ENCODE measurements at regions not wholly inside any gene's neighbourhood (a gene's known extent, or its start where the extent isn't known, plus 50 kb on each side); places are given as distances from the start of the nearest gene placed in this dataset.

GRCh38 chr4:14434483-14434882, 567.8 kb upstream of the CPEB2 start:
- H2AFZ ChIP-seq (ENCODE audit: low read length): no peak overlapping the region
- no peak overlapping the region for H4K5ac ChIP-seq (ENCODE audit: insufficient read length, low read depth, low read length)
- H3K4me2 ChIP-seq (ENCODE audit: insufficient read depth in 1 of 2, low read depth in 2 of 2, low read length in 2 of 2): no peak overlapping the region
- no peak overlapping the region for H2AK5ac ChIP-seq (ENCODE audit: low read depth, low read length)
- ChIA-PET POLR2A (ENCODE audit: partially characterized antibody) (no interaction called here), CTCF (ENCODE audit: partially characterized antibody) (no interaction called here)
- FAIRE-seq: no peak
- no peak overlapping the region for H3K9ac ChIP-seq (replicated peaks in 1 of 4; ENCODE audit: extremely low read depth in 1 of 4, low read depth in 3 of 4, low read length in 3 of 4)
- no peak overlapping the region for H3K4me3 ChIP-seq (ENCODE audit: extremely low read depth in 1 of 4, insufficient read depth in 2 of 4, low read depth in 3 of 4, low read length in 4 of 4)
- H3K56ac ChIP-seq (replicated peaks; ENCODE audit: insufficient read length, low read depth, low read length): no peak overlapping the region
- no peaks in the 10 kb centered on the region for H3K27me3 ChIP-seq (replicated peaks in 1 of 4; ENCODE audit: control insufficient read depth in 3 of 4, extremely low read depth in 1 of 4, insufficient read depth in 3 of 4, low read length in 3 of 4)
- H4K20me1 ChIP-seq (replicated peaks in 1 of 2; ENCODE audit: control insufficient read depth in 1 of 2, insufficient read depth in 2 of 2, low read length in 2 of 2): no peaks in the 10 kb centered on the region
- H3K23ac ChIP-seq (ENCODE audit: insufficient read length): no peak overlapping the region
- H2BK15ac ChIP-seq (ENCODE audit: low read length): no peak overlapping the region
- H3K36me3 ChIP-seq (ENCODE audit: control insufficient read depth in 2 of 4, insufficient read depth in 4 of 4, low read length in 3 of 4): no peaks in the 10 kb centered on the region
- H3K23me2 ChIP-seq (ENCODE audit: low read depth, low read length): no peaks in the 10 kb centered on the region
- no peak overlapping the region for H2BK12ac ChIP-seq (ENCODE audit: low read depth, low read length)
- DNase-seq (ENCODE audit: low read depth in 1 of 2, low spot score in 2 of 2): no peak
- H2BK5ac ChIP-seq (ENCODE audit: low read depth, low read length): no peak overlapping the region
- no peak overlapping the region for H3K14ac ChIP-seq (ENCODE audit: insufficient read length)
- no peak overlapping the region for H3K18ac ChIP-seq (ENCODE audit: extremely low read depth, low read length)
- no peak overlapping the region for H2BK120ac ChIP-seq (replicated peaks; ENCODE audit: low read depth, low read length)
- no peaks in the 10 kb centered on the region for H3K4me1 ChIP-seq (replicated peaks in 1 of 4; ENCODE audit: control insufficient read depth in 3 of 4, insufficient read depth in 4 of 4, low read length in 3 of 4)
- no peak overlapping the region for H2BK20ac ChIP-seq (ENCODE audit: low read length)
- H3K9me3 ChIP-seq (ENCODE audit: insufficient read depth in 2 of 2, low read depth in 1 of 2, low read length in 1 of 2): no peaks in the 10 kb centered on the region
- H3K27ac ChIP-seq (ENCODE audit: low read depth, low read length): no peak overlapping the region
- no peaks in the 10 kb centered on the region for H3K79me2 ChIP-seq (ENCODE audit: control insufficient read depth in 1 of 2, insufficient read depth in 2 of 2, low read length in 2 of 2)
- H4K8ac ChIP-seq (ENCODE audit: extremely low read depth, insufficient read depth, low read length): no peak overlapping the region
- H3K79me1 ChIP-seq (ENCODE audit: low read depth, low read length): no peaks in the 10 kb centered on the region
- H4K91ac ChIP-seq (replicated peaks; ENCODE audit: insufficient read length, low read length): no peak overlapping the region
- H3K4ac ChIP-seq (replicated peaks; ENCODE audit: insufficient read length, low read depth, low read length): no peak overlapping the region
- WGBS, 2 experiments (ENCODE audit: extremely low coverage in 1 of 2, insufficient coverage in 1 of 2, insufficient read length in 1 of 2, insufficient replicate concordance in 2 of 2, low coverage in 1 of 2, low lambda C conversion rate in 2 of 2, missing lambda C conversion rate in 1 of 2): 66% methylated on average over 2 of the region's 2 CpGs; no CpG with 5 or more reads in 1 of the 2 experiments
- TF ChIP-seq ATF3 (IDR thresholded peaks at IDR 0.05; ENCODE audit: insufficient read depth, low read depth, low read length): no peak
- TF ChIP-seq GTF2F1 (IDR thresholded peaks at IDR 0.05; ENCODE audit: borderline replicate concordance, low read depth, low read length): no peak
- TF ChIP-seq RFX5 (IDR thresholded peaks at IDR 0.05; ENCODE audit: borderline replicate concordance, low read depth, low read length): no peak
- TF ChIP-seq NANOG (IDR thresholded peaks at IDR 0.05; ENCODE audit: insufficient read depth, low read depth, low read length, poor library complexity, severe bottlenecking): no peak
- TF ChIP-seq, protein P1, sequence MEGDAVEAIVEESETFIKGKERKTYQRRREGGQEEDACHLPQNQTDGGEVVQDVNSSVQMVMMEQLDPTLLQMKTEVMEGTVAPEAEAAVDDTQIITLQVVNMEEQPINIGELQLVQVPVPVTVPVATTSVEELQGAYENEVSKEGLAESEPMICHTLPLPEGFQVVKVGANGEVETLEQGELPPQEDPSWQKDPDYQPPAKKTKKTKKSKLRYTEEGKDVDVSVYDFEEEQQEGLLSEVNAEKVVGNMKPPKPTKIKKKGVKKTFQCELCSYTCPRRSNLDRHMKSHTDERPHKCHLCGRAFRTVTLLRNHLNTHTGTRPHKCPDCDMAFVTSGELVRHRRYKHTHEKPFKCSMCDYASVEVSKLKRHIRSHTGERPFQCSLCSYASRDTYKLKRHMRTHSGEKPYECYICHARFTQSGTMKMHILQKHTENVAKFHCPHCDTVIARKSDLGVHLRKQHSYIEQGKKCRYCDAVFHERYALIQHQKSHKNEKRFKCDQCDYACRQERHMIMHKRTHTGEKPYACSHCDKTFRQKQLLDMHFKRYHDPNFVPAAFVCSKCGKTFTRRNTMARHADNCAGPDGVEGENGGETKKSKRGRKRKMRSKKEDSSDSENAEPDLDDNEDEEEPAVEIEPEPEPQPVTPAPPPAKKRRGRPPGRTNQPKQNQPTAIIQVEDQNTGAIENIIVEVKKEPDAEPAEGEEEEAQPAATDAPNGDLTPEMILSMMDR (IDR thresholded peaks at IDR 0.05; ENCODE audit: control extremely low read depth in 1 of 3, insufficient read depth in 1 of 3, low read depth in 1 of 3, low read length in 3 of 3): no peak
- no peak for TF ChIP-seq TEAD4 (IDR thresholded peaks at IDR 0.05; ENCODE audit: low read depth, low read length)
- TF ChIP-seq RNF2 (IDR thresholded peaks at IDR 0.05; ENCODE audit: borderline replicate concordance, low read depth, low read length, missing control alignments, poor library complexity, severe bottlenecking): no peak
- no peak for TF ChIP-seq CHD1 (IDR thresholded peaks at IDR 0.05; ENCODE audit: low read depth, low read length)
- no peak for TF ChIP-seq MAFK (IDR thresholded peaks at IDR 0.05; ENCODE audit: low read depth, low read length)
- TF ChIP-seq KDM5A (IDR thresholded peaks at IDR 0.05; ENCODE audit: low read length): no peak
- no peak for TF ChIP-seq SIN3A (conservative IDR thresholded peaks at IDR 0.05 in 1 of 2, IDR thresholded peaks at IDR 0.05 in 1 of 2; ENCODE audit: low read depth in 1 of 2, low read length in 2 of 2)

Data from H1 (cell line).